HL-60 (cell line): ENCODE measurements at regions not wholly inside any gene's neighbourhood (a gene's known extent, or its start where the extent isn't known, plus 50 kb on each side); places are given as distances from the start of the nearest gene placed in this dataset.

Source experiments
- DNase-seq, 2 experiments: peaks; one replicate each; pipeline ENCODE4 v3.0.0-alpha.2; 2010 to 2020; ENCODE audit warnings: low read depth in 1 of 2, low spot score in 1 of 2
- H3K27ac ChIP-seq: fragments of 250-450 bp; sonication (Bioruptor Pico); replicated peaks from 2 replicates; pipeline ENCODE4 v1.5.1; 2020; ENCODE audit warnings: mild to moderate bottlenecking, moderate library complexity
- H3K27me3 ChIP-seq: fragments of 250-450 bp; sonication (Bioruptor Pico); 2 replicates; pipeline ENCODE4 v1.5.1; 2021; ENCODE audit warnings: mild to moderate bottlenecking, moderate library complexity; ENCODE audit not compliant: insufficient read depth, poor library complexity, severe bottlenecking
- H3K4me3 ChIP-seq: replicated peaks from 2 replicates; pipeline ENCODE4 v1.5.1; 2011; ENCODE audit warnings: mild to moderate bottlenecking, control low read depth, low read length; ENCODE audit not compliant: insufficient read depth
- GABPA ChIP-seq: IDR thresholded peaks from 2 replicates; pipeline ENCODE4 v1.6.1; 2012; ENCODE audit warnings: low read depth
- POLR2AphosphoS5 ChIP-seq: IDR thresholded peaks from 2 replicates; pipeline ENCODE4 v1.6.1; 2012; ENCODE audit warnings: low read depth
- SPI1 ChIP-seq: IDR thresholded peaks from 2 replicates; pipeline ENCODE4 v1.6.1; 2012; ENCODE audit warnings: low read depth, mild to moderate bottlenecking, borderline replicate concordance
- TF ChIP-seq, protein P1 (sequence below): IDR thresholded peaks from one replicate; pipeline ENCODE4 v1.5.1; 2011; ENCODE audit warnings: low read length, control low read depth, inconsistent platforms; ENCODE audit not compliant: insufficient read depth
- TF ChIP-seq, protein P2 (sequence below): IDR thresholded peaks from 2 replicates; pipeline ENCODE4 v1.6.1; 2012; ENCODE audit warnings: low read depth; ENCODE audit not compliant: insufficient replicate concordance

DNA sequence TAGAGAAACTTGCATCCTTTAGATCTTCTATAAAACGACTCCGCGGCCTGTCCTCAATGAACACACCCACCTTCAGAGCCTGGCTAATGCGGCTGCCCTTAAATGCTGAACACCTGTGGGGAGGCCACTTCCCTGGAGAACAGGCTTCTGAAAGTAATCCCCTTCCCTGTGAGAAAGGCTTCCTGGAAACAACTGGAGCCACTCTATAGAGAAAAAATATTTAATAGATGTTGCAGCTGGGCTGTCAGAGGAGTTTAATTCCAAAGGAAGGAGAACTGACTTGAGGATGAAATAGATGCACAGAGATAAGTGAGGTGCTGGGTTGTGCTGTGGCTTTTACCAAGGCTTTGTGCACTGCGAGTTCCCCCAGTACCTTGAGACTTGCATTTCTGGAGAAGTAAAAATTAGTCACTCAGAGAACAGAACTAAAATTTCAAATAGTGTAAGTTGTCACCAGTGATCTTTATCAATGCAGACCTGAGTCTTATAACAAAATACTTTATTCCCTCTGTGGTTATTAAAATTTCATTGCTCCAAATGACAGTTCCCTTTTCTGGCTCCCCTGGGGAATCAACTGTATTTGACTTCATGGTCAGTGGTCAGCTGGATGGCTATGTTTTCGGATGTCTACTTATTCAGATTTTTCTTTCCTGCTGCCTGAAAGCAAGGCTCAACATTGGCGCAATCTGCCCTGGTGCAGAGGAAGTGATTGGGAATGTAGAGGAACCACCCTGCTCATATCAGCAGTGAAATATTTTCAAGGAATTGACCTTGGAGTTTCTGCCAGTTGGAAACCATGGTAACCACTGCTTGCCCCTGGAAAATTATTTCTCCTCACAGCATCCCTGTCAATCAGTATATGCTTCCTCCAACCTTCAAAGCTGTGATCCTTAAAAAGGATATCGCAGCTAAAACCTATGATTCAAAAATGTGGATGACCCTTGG, 238.8 kb downstream of the SMARCA2 start:
- no peak overlapping the region for H3K4me3 ChIP-seq
- no peaks in the 10 kb centered on the region for H3K27me3 ChIP-seq
- no peak for DNase-seq
- TF ChIP-seq SPI1 = no peak; the same call in 1 of the 2 replicates
- H3K27ac ChIP-seq = no peak overlapping the region

DNA sequence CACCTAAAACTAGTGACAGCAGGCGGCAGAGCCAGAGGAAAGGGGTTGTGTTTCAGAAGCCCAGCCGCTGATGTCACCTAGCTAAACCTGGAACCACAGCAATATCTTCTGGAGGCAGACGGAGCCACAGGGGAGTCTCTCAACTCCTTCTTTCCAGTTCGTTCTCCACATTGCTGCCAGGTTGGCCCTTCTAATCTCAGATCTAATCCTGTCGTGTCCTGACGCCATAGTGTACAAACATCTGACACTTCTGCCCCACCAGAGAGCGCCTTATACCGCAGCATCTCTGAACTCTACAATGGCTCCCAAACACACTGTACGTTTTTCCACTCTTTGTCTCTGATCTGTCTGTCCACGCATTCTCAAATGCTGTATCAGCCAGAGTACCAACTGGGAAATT, 240.0 kb downstream of the SMARCA2 start:
- TF ChIP-seq POLR2AphosphoS5 = no peak
- Histone ChIP-seq H3K27me3 (no peaks in the 10 kb centered on the region), H3K27ac (no peak overlapping the region), H3K4me3 (no peak overlapping the region)
- no peak for DNase-seq

DNA sequence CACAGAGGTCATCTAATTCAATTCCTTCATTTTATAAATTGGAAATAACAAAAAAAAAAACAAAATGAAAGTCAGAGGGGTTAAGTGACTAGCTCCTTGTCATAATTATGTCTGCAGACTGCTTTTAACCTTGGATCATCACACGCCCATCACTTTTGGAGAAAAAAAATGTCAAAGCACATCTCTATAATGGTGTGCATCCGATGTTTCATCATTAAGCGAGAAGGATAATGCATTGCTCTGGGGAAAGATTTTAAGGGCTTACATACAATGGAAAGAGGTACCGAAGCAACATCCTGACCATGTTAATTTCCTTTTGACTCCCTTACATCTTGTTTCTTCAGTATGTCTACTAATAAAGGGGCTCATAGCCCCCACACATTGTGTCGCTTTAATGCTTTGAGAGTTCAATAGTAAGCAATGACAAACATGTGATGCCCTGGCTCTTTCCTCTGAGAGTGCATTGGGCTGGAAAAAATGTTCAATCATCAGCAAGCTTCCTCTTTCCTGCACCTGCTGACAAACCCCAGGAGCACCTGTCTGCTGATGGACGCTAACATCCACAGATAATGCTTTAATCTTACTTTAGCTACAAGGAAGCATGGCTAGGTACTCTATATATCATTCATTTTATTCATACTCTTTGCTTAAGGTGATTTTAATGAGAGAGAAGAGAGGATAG, 242.2 kb downstream of the SMARCA2 start:
- no peaks in the 10 kb centered on the region for H3K27me3 ChIP-seq
- no peak for TF ChIP-seq SPI1
- no peak for TF ChIP-seq GABPA
- no peak for TF ChIP-seq POLR2AphosphoS5
- TF ChIP-seq, protein P1, sequence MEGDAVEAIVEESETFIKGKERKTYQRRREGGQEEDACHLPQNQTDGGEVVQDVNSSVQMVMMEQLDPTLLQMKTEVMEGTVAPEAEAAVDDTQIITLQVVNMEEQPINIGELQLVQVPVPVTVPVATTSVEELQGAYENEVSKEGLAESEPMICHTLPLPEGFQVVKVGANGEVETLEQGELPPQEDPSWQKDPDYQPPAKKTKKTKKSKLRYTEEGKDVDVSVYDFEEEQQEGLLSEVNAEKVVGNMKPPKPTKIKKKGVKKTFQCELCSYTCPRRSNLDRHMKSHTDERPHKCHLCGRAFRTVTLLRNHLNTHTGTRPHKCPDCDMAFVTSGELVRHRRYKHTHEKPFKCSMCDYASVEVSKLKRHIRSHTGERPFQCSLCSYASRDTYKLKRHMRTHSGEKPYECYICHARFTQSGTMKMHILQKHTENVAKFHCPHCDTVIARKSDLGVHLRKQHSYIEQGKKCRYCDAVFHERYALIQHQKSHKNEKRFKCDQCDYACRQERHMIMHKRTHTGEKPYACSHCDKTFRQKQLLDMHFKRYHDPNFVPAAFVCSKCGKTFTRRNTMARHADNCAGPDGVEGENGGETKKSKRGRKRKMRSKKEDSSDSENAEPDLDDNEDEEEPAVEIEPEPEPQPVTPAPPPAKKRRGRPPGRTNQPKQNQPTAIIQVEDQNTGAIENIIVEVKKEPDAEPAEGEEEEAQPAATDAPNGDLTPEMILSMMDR = no peak
- TF ChIP-seq, protein P2, sequence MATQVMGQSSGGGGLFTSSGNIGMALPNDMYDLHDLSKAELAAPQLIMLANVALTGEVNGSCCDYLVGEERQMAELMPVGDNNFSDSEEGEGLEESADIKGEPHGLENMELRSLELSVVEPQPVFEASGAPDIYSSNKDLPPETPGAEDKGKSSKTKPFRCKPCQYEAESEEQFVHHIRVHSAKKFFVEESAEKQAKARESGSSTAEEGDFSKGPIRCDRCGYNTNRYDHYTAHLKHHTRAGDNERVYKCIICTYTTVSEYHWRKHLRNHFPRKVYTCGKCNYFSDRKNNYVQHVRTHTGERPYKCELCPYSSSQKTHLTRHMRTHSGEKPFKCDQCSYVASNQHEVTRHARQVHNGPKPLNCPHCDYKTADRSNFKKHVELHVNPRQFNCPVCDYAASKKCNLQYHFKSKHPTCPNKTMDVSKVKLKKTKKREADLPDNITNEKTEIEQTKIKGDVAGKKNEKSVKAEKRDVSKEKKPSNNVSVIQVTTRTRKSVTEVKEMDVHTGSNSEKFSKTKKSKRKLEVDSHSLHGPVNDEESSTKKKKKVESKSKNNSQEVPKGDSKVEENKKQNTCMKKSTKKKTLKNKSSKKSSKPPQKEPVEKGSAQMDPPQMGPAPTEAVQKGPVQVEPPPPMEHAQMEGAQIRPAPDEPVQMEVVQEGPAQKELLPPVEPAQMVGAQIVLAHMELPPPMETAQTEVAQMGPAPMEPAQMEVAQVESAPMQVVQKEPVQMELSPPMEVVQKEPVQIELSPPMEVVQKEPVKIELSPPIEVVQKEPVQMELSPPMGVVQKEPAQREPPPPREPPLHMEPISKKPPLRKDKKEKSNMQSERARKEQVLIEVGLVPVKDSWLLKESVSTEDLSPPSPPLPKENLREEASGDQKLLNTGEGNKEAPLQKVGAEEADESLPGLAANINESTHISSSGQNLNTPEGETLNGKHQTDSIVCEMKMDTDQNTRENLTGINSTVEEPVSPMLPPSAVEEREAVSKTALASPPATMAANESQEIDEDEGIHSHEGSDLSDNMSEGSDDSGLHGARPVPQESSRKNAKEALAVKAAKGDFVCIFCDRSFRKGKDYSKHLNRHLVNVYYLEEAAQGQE = no peak
- no peak overlapping the region for H3K4me3 ChIP-seq
- no peak overlapping the region for H3K27ac ChIP-seq
- DNase-seq = no peak

- TF ChIP-seq SPI1 (no peak), GABPA (no peak), POLR2AphosphoS5 (no peak)
- TF ChIP-seq, protein P2 = no peak
- TF ChIP-seq, protein P1 = no peak
- H3K27ac ChIP-seq = no peak overlapping the region
- DNase-seq = no peak
- no peaks in the 10 kb centered on the region for H3K27me3 ChIP-seq
- no peak overlapping the region for H3K4me3 ChIP-seq
Observed at GRCh38 chr9:2260417-2261306, 245.5 kb downstream of the SMARCA2 start.
